ENCODE measurements at regions not wholly inside any gene's neighbourhood (a gene's known extent, or its start where the extent isn't known, plus 50 kb on each side); places are given as distances from the start of the nearest gene placed in this dataset.

- TF ChIP-seq CTCF (IDR thresholded peaks at IDR 0.05) (no peak), ZFX (IDR thresholded peaks at IDR 0.05; ENCODE audit: borderline replicate concordance) (no peak)
Observed at GRCh38 chr1:188700116-188700515, 1777.5 kb downstream of the BRINP3 start.

Data from 22Rv1 (cell line).